ENCODE measurements at regions not wholly inside any gene's neighbourhood (a gene's known extent, or its start where the extent isn't known, plus 50 kb on each side); places are given as distances from the start of the nearest gene placed in this dataset.
"Not testable (repeated sequence)": the region's sequence is repeated elsewhere in the genome, so short reads cannot be mapped to it uniquely, and the experiment has no call there.

DNA sequence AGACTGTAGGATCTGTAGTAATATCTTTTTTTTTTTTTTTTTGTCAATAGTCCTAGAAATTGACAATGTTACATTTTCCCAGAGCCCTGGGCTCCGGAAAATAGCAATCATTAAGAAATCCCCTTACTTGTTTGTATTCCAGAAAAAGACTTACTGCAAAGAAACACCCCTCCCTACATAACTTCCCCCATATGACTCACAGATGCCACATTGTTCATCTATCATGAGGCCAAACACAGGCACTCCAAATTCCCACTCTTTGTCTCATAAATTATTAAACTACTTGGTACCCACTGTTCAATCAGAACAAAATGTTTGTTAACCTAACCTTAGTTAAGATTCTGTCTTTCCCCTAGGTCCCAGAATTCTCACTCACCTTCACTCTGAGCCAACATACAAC lies 53.5 kb downstream of the TEX51 start:
- Histone ChIP-seq H3K9ac (ENCODE audit: low read depth, low read length) (no peak overlapping the region), H3K9me3 (ENCODE audit: control insufficient read depth, insufficient read depth, low read length) (no peaks in the 10 kb centered on the region), H3K36me3 (ENCODE audit: control insufficient read depth, insufficient read depth, low read length) (no peaks in the 10 kb centered on the region), H3K27ac (ENCODE audit: low read depth, low read length) (no peak overlapping the region), H3K4me3 (ENCODE audit: low read depth, low read length) (no peak overlapping the region), H3K27me3 (ENCODE audit: control insufficient read depth, insufficient read depth, low read length) (peaks cover 6% of the 10 kb centered on the region; the same call in 1 of the 2 replicates), H3K4me1 (ENCODE audit: control insufficient read depth, insufficient read depth, low read length) (peaks cover 30% of the 10 kb centered on the region)

DNA sequence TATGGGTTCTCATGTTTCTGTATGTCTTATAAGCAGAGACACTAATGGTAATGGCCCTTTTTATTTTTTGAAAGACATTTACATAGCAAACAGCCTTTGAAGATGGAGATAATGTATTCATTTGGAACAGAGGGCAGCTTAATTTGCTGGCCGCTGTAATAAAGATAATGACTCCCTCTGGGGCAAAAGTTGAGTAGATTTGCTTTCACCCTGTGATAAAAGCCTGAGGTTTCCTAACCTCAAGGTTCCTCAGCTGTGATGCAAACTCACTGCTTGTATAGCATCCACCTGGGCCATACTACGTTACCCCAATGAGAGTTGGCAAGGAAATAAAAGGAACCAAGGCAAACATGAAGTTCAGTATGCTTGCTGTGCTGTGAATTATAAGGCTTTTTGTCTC lies 54.8 kb downstream of the TEX51 start:
- no peak overlapping the region for H3K27ac ChIP-seq (ENCODE audit: low read depth, low read length)
- no peak overlapping the region for H3K9ac ChIP-seq (ENCODE audit: low read depth, low read length)
- no peaks in the 10 kb centered on the region for H3K9me3 ChIP-seq (ENCODE audit: control insufficient read depth, insufficient read depth, low read length)
- H3K4me3 ChIP-seq (ENCODE audit: low read depth, low read length) = no peak overlapping the region
- H3K4me1 ChIP-seq (ENCODE audit: control insufficient read depth, insufficient read depth, low read length) = peaks cover 18% of the 10 kb centered on the region
- peaks cover 6% of the 10 kb centered on the region; the same call in 1 of the 2 replicates for H3K27me3 ChIP-seq (ENCODE audit: control insufficient read depth, insufficient read depth, low read length)
- no peaks in the 10 kb centered on the region for H3K36me3 ChIP-seq (ENCODE audit: control insufficient read depth, insufficient read depth, low read length)

DNA sequence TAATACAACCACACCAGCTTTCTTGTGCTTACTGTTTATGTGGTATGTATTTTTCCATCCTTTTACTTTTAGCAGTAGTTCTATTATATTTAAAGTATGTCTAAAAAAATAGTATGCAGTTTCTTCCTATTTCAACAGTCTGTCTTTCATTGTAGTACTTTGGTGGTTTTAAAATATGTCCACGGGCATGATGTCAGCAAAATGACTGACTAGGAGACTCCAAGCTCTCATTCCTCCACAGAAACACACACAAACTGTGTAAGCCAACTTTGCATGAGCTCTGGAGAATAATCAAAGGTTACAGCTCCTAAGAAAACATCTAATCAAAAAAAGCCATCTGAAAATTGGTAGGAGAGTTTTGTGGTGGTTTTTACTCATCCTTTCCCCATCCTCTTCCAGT lies 56.1 kb downstream of the TEX51 start:
- Histone ChIP-seq H3K4me3 (ENCODE audit: low read depth, low read length) (no peak overlapping the region), H3K9me3 (ENCODE audit: control insufficient read depth, insufficient read depth, low read length) (no peaks in the 10 kb centered on the region), H3K9ac (ENCODE audit: low read depth, low read length) (no peak overlapping the region), H3K27ac (ENCODE audit: low read depth, low read length) (no peak overlapping the region), H3K27me3 (ENCODE audit: control insufficient read depth, insufficient read depth, low read length) (no peaks in the 10 kb centered on the region), H3K36me3 (ENCODE audit: control insufficient read depth, insufficient read depth, low read length) (no peaks in the 10 kb centered on the region), H3K4me1 (ENCODE audit: control insufficient read depth, insufficient read depth, low read length) (peaks cover 17% of the 10 kb centered on the region)

DNA sequence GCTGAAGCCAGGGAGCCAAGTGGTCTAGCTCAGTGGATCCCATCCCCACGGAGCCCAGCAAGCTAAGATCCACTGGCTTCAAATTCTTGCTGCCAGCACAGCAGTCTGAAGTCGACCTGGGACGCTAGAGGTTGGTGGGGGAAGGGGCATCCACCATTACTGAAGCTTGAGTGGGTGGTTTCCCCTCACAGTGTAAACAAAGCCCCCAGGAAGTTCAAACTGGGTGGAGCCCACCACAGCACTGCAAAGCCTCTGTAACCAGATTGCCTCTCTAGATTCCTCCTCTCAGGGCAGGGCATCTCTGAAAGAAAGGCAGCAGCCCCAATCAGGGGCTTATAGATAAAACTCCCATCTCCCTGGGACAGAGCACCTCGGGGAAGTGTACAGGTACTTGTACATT lies 58.1 kb downstream of the TEX51 start:
- H3K27ac ChIP-seq (ENCODE audit: low read depth, low read length); H3K4me3 ChIP-seq (ENCODE audit: low read depth, low read length); H3K36me3 ChIP-seq (ENCODE audit: control insufficient read depth, insufficient read depth, low read length); H3K27me3 ChIP-seq (ENCODE audit: control insufficient read depth, insufficient read depth, low read length); H3K9ac ChIP-seq (ENCODE audit: low read depth, low read length); H3K9me3 ChIP-seq (ENCODE audit: control insufficient read depth, insufficient read depth, low read length): not testable (repeated sequence)
- peaks cover 17% of the 10 kb centered on the region for H3K4me1 ChIP-seq (ENCODE audit: control insufficient read depth, insufficient read depth, low read length)

DNA sequence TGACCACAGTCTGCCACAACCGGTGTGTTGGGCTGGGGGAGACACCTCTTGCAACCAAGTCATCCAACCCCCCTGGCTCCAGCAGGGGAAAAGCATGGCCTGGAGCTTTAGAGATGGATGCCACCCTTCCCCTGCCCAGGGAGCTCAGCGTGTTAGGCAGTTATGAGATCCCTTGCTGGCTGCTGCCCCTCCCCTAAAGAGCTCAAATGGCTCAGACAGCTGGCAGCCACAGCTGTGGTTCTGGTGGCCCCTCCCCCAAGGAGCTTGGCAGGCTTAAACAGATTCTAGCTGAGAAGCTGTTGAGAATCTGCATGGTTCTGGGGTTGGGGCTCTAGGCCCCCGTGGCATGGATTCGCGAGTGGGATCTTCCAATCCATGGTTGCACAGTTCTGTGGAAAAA lies 64.7 kb downstream of the TEX51 start:
- H3K36me3 ChIP-seq (ENCODE audit: control insufficient read depth, insufficient read depth, low read length) = no peaks in the 10 kb centered on the region
- H3K9ac ChIP-seq (ENCODE audit: low read depth, low read length) = no peak overlapping the region
- H3K9me3 ChIP-seq (ENCODE audit: control insufficient read depth, insufficient read depth, low read length) = no peaks in the 10 kb centered on the region
- no peaks in the 10 kb centered on the region for H3K4me1 ChIP-seq (ENCODE audit: control insufficient read depth, insufficient read depth, low read length)
- H3K27ac ChIP-seq (ENCODE audit: low read depth, low read length) = no peak overlapping the region
- no peaks in the 10 kb centered on the region for H3K27me3 ChIP-seq (ENCODE audit: control insufficient read depth, insufficient read depth, low read length)
- H3K4me3 ChIP-seq (ENCODE audit: low read depth, low read length) = no peak overlapping the region

DNA sequence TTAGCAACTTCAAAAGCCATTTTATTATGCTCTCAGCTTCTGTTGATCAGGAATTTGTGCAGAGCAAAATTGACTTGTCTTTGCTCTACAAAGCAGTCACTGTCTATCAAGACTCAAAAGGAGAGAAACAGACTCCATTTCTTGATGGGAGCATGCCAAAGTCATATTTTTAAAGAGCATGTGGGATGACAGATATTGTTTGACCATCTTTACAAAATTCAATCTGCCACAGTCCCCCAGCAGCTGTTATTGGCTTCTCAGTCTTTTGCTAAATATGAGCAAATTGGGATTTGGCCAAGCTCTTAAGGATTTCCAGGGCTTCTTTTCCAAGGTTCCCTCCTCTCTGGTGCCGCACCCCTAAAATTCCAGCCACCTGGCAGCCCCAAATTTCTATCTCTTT lies 67.9 kb downstream of the TEX51 start:
- H3K4me1 ChIP-seq (ENCODE audit: control insufficient read depth, insufficient read depth, low read length) = peaks cover 7% of the 10 kb centered on the region; the same call in 1 of the 2 replicates
- peaks cover 8% of the 10 kb centered on the region; the same call in 1 of the 2 replicates for H3K27me3 ChIP-seq (ENCODE audit: control insufficient read depth, insufficient read depth, low read length)
- H3K36me3 ChIP-seq (ENCODE audit: control insufficient read depth, insufficient read depth, low read length) = no peaks in the 10 kb centered on the region

DNA sequence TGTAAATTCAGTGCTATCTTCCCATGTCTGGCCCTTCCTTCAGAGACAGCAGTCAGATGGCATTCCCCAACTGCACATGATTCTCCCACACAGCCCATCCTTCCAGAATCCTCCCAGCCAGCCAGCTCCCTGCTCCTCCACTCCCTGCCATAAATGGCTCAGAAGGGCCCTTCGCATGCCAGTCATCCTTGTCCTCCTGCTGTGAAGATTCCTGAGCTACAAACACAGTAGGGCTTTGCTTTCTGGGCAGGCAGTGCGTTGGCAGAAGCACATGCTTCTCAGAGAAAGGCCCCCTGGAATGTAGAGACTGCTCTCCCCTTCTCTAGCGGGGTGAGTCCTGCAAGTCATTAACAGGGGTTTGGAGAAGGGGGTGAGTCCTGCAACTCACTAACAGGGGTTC lies 71.9 kb downstream of the TEX51 start:
- Histone ChIP-seq H3K9me3 (ENCODE audit: control insufficient read depth, insufficient read depth, low read length) (peaks cover 2% of the 10 kb centered on the region; the same call in 1 of the 2 replicates), H3K4me3 (ENCODE audit: low read depth, low read length) (no peak overlapping the region), H3K27ac (ENCODE audit: low read depth, low read length) (no peak overlapping the region), H3K4me1 (ENCODE audit: control insufficient read depth, insufficient read depth, low read length) (peaks cover 7% of the 10 kb centered on the region; the same call in 1 of the 2 replicates), H3K36me3 (ENCODE audit: control insufficient read depth, insufficient read depth, low read length) (no peaks in the 10 kb centered on the region), H3K27me3 (ENCODE audit: control insufficient read depth, insufficient read depth, low read length) (peaks cover 16% of the 10 kb centered on the region; the same call in 1 of the 2 replicates), H3K9ac (ENCODE audit: low read depth, low read length) (no peak overlapping the region)

More for the DNA sequence above, 67.9 kb downstream of the TEX51 start:
- Histone ChIP-seq H3K4me3 (ENCODE audit: low read depth, low read length) (no peak overlapping the region), H3K9me3 (ENCODE audit: control insufficient read depth, insufficient read depth, low read length) (peaks cover 2% of the 10 kb centered on the region; the same call in 1 of the 2 replicates), H3K9ac (ENCODE audit: low read depth, low read length) (no peak overlapping the region), H3K27ac (ENCODE audit: low read depth, low read length) (no peak overlapping the region)

DNA sequence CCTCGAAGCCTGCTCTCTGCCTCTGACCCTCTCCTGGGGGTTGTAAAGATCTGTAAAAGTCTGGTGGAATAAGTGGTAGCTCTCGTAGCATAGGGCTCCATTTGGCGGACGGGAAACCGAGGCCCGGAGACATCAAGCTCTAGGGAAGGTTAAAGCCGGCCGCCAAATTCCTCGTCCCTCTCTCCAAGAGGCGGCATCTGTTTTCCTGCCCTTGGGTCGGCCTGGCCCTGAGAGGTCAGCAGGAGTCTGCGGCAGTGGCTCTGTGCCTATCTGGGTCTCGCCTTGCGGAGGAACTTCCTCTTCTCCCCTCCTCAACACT lies 72.4 kb downstream of the TEX51 start:
- Histone ChIP-seq H3K27me3 (ENCODE audit: control insufficient read depth, insufficient read depth, low read length) (peaks cover 16% of the 10 kb centered on the region; the same call in 1 of the 2 replicates), H3K27ac (ENCODE audit: low read depth, low read length) (no peak overlapping the region), H3K4me3 (ENCODE audit: low read depth, low read length) (no peak overlapping the region), H3K9me3 (ENCODE audit: control insufficient read depth, insufficient read depth, low read length) (peaks cover 2% of the 10 kb centered on the region; the same call in 1 of the 2 replicates), H3K4me1 (ENCODE audit: control insufficient read depth, insufficient read depth, low read length) (peaks cover 9% of the 10 kb centered on the region; the same call in 1 of the 2 replicates), H3K9ac (ENCODE audit: low read depth, low read length) (no peak overlapping the region), H3K36me3 (ENCODE audit: control insufficient read depth, insufficient read depth, low read length) (no peaks in the 10 kb centered on the region)

DNA sequence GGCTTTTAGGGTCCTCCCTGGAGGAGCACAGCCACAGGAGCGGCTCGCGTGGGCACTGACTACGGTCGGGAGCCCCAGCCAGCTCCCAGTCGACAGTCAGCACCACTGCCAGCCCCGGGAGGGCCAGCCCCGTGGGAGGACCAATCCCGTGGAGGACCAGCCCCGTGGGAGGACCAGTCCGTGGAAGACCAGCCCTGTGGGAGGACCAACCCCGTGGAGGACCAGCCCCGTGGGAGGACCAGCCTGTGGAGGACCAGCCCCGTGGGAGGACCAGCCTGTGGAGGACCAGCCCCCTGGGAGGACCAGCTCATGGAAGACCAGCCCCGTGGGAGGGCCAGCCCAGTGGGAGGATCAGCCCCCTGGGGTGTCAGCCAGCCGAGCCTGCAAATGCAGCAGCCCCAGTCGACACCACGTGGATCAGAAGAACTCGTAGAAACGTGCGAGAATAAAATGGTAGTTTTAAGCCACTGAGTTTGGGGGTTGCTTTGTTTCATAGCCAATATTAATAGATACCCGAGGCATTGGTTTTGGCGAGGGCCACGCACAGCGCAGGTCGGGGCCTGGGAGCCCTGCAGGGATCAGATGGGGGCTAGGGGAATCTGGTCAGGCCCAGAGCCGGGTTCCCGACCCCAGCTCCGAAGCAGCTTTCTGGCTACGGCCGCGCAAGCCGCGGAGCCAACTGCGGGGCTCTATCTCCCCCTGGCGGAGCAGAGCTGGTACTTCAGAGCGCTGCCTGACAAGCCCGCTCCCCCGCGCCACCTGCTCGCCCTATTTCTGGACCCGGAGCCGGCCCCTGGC lies 73.0 kb downstream of the TEX51 start:
- Histone ChIP-seq H3K4me1 (ENCODE audit: control insufficient read depth, insufficient read depth, low read length) (peaks cover 10% of the 10 kb centered on the region; the same call in 1 of the 2 replicates), H3K27me3 (ENCODE audit: control insufficient read depth, insufficient read depth, low read length) (peaks cover 16% of the 10 kb centered on the region; the same call in 1 of the 2 replicates), H3K27ac (ENCODE audit: low read depth, low read length) (no peak overlapping the region), H3K9ac (ENCODE audit: low read depth, low read length) (no peak overlapping the region), H3K36me3 (ENCODE audit: control insufficient read depth, insufficient read depth, low read length) (no peaks in the 10 kb centered on the region), H3K9me3 (ENCODE audit: control insufficient read depth, insufficient read depth, low read length) (peaks cover 2% of the 10 kb centered on the region; the same call in 1 of the 2 replicates), H3K4me3 (ENCODE audit: low read depth, low read length) (no peak overlapping the region)

DNA sequence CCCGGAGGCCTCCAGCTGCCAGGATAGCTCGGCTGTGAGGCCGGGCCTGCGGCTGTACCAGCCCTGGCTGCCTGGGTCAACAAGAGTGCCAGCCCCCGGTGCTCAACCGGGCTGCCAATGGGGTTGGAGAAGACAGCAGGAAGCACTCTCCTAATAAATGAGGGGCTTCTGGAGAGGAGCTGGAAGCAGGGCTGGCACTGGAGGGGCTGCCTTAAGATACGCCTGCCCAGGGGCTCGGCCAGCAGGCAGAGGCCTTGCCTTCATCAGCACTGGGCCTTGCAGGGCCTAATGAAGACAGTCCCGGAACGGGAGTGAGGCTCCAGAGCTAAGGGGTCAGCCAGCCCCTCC lies 73.6 kb downstream of the TEX51 start:
- H3K27me3 ChIP-seq (ENCODE audit: control insufficient read depth, insufficient read depth, low read length) = peaks cover 16% of the 10 kb centered on the region; the same call in 1 of the 2 replicates
- H3K4me1 ChIP-seq (ENCODE audit: control insufficient read depth, insufficient read depth, low read length) = peaks cover 10% of the 10 kb centered on the region; the same call in 1 of the 2 replicates
- no peak overlapping the region for H3K9ac ChIP-seq (ENCODE audit: low read depth, low read length)
- no peak overlapping the region for H3K27ac ChIP-seq (ENCODE audit: low read depth, low read length)
- H3K9me3 ChIP-seq (ENCODE audit: control insufficient read depth, insufficient read depth, low read length) = peaks cover 2% of the 10 kb centered on the region; the same call in 1 of the 2 replicates
- no peak overlapping the region for H3K4me3 ChIP-seq (ENCODE audit: low read depth, low read length)
- no peaks in the 10 kb centered on the region for H3K36me3 ChIP-seq (ENCODE audit: control insufficient read depth, insufficient read depth, low read length)

DNA sequence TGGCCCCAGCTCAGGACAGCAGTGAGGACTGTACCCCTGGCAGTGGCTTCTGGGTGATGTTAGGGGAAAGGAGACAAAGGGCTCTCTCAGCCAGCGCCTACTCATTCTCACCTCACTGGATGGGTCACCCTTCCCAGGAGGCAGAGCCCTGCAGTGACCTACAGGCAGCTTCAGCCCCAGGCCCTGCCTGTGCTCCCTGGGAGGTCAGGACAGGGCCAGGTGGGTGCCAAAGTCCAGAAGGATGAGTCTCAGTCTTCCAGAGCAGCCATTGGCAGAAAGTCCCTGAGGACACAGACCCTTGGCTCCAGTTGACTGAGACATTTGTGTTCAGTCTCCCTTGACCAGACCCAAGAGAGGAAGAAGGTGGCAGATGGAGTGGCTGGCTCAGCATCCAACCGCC lies 75.1 kb downstream of the TEX51 start:
- H3K27me3 ChIP-seq (ENCODE audit: control insufficient read depth, insufficient read depth, low read length) = peaks cover 16% of the 10 kb centered on the region; the same call in 1 of the 2 replicates

More for the DNA sequence above, 75.1 kb downstream of the TEX51 start:
- no peak overlapping the region for H3K4me3 ChIP-seq (ENCODE audit: low read depth, low read length)
- peaks cover 10% of the 10 kb centered on the region; the same call in 1 of the 2 replicates for H3K4me1 ChIP-seq (ENCODE audit: control insufficient read depth, insufficient read depth, low read length)
- no peaks in the 10 kb centered on the region for H3K9me3 ChIP-seq (ENCODE audit: control insufficient read depth, insufficient read depth, low read length)
- no peak overlapping the region for H3K9ac ChIP-seq (ENCODE audit: low read depth, low read length)
- H3K36me3 ChIP-seq (ENCODE audit: control insufficient read depth, insufficient read depth, low read length) = no peaks in the 10 kb centered on the region
- H3K27ac ChIP-seq (ENCODE audit: low read depth, low read length) = no peak overlapping the region

All from HUES48 (cell line).